PC-3 (cell line): ENCODE measurements at regions not wholly inside any gene's neighbourhood (a gene's known extent, or its start where the extent isn't known, plus 50 kb on each side); places are given as distances from the start of the nearest gene placed in this dataset.

Source experiments
- ATAC-seq: fragments of 200-7000 bp; cut with Tn5 transposase; 2 replicates; pipeline ENCODE4 v1.9.1; 2020; ENCODE audit warnings: mild to moderate bottlenecking, moderate library complexity
- BruUV-seq: library from RNA; stranded (reverse); fragments of 400-500 nt; replicated peaks from 2 replicates; lab custom pipeline; 2021; lab: Mats Ljungman, UMichigan
- CTCF ChIA-PET: fragments of 300-600 bp; sonication (Branson Sonifier 250); formaldehyde crosslinking; loops from one replicate; lab custom pipeline; 2022; ENCODE audit warnings: antibody characterized with exemption; lab: Charles Lee
- POLR2A ChIA-PET: fragments of 300-600 bp; sonication (Branson Sonifier 250); formaldehyde crosslinking; loops from one replicate; lab custom pipeline; 2022; ENCODE audit warnings: antibody characterized with exemption; ENCODE audit not compliant: unreplicated experiment; lab: Charles Lee
- DNase-seq: peaks from one replicate; pipeline ENCODE4 v3.0.0-alpha.2; 2015
- H2AFZ ChIP-seq: fragments of 300-600 bp; sonication (generic); 2 replicates; pipeline ENCODE4 v1.6.0; 2016; ENCODE audit warnings: antibody characterized with exemption, low read length
- H3F3A ChIP-seq: fragments of 300-600 bp; sonication (generic); one replicate; pipeline ENCODE4 v1.6.0; 2017; ENCODE audit warnings: antibody characterized with exemption, low read length, control low read depth, mild to moderate bottlenecking; ENCODE audit not compliant: unreplicated experiment
- H3K27ac ChIP-seq: fragments of 300-600 bp; sonication (generic); 2 replicates; pipeline ENCODE4 v1.5.1; 2016; ENCODE audit warnings: mild to moderate bottlenecking, low read length
- H3K27me3 ChIP-seq: fragments of 300-600 bp; sonication (generic); 2 replicates; pipeline ENCODE4 v1.6.1; 2016; ENCODE audit warnings: low read length, mixed read lengths
- H3K36me3 ChIP-seq: fragments of 300-600 bp; sonication (generic); 2 replicates; pipeline ENCODE4 v1.6.1; 2016; ENCODE audit warnings: low read depth, mixed run types, low read length, mixed read lengths
- H3K4me1 ChIP-seq: fragments of 300-600 bp; sonication (generic); 2 replicates; pipeline ENCODE4 v1.5.1; 2016; ENCODE audit warnings: low read length; ENCODE audit not compliant: insufficient read depth
- H3K4me2 ChIP-seq: fragments of 300-600 bp; sonication (generic); 2 replicates; pipeline ENCODE4 v1.6.0; 2016; ENCODE audit warnings: low read length
- H3K4me3 ChIP-seq: fragments of 300-600 bp; sonication (generic); 2 replicates; pipeline ENCODE4 v1.5.1; 2016; ENCODE audit warnings: mild to moderate bottlenecking, low read length, mixed read lengths
- H3K79me2 ChIP-seq: fragments of 300-600 bp; sonication (generic); 2 replicates; pipeline ENCODE4 v1.6.1; 2017; ENCODE audit warnings: low read length, mixed read lengths
- H3K9ac ChIP-seq: fragments of 300-600 bp; sonication (generic); 2 replicates; pipeline ENCODE4 v1.6.0; 2016; ENCODE audit warnings: mild to moderate bottlenecking, low read length
- H3K9me2 ChIP-seq: fragments of 300-600 bp; sonication (generic); replicated peaks from 2 replicates; pipeline ENCODE4 v1.6.1; 2016; ENCODE audit warnings: mixed run types, low read length, mixed read lengths
- H3K9me3 ChIP-seq: fragments of 300-600 bp; sonication (generic); 2 replicates; pipeline ENCODE4 v1.6.1; 2016; ENCODE audit warnings: low read length, mixed read lengths
- H4K20me1 ChIP-seq: fragments of 300-600 bp; sonication (generic); 2 replicates; pipeline ENCODE4 v1.6.1; 2016; ENCODE audit warnings: low read length, mixed read lengths
- EZH2 ChIP-seq: fragments of 300-600 bp; sonication (generic); IDR thresholded peaks from one replicate; pipeline ENCODE4 v1.6.1; 2017; ENCODE audit warnings: antibody characterized with exemption, mild to moderate bottlenecking, low read length; ENCODE audit not compliant: unreplicated experiment
- EZH2phosphoT487 ChIP-seq: fragments of 300-600 bp; sonication (generic); IDR thresholded peaks from 2 replicates; pipeline ENCODE4 v1.6.1; 2018; ENCODE audit warnings: mild to moderate bottlenecking, antibody characterized with exemption, low read length, borderline replicate concordance
- intact Hi-C: fragments of 100-400 bp; cut with micrococcal nuclease; formaldehyde crosslinking; loops from 2 replicates; pipeline ENCODE4 v1.9.0; 2023
- TF ChIP-seq, protein P1 (sequence below): fragments of 300-600 bp; sonication (generic); conservative IDR thresholded peaks from 2 replicates; pipeline ENCODE4 v1.5.1; 2017; ENCODE audit warnings: antibody characterized with exemption, low read depth, mild to moderate bottlenecking, low read length

DNA sequence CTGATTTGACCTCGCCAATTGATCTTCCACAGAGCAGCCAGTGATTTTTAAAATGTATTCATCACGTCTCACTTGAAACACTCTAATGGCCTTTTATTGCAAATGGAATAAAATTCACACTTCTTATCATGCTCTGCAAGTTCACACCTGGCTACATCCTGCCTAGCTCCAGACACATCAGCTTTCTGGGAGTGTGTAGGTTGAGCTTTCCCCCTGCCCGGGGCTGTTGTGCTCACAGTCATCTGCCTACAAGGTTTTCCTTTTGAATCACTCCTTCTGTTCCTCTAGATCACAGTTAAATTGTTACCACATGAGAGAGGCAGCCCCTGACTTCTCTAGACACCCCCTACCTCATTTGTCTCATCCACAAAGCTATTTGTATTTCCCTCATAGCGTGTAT lies 674.5 kb downstream of the PRELID2 start:
- DNase-seq (no peak), ATAC-seq (no peak)
- no peaks in the 10 kb centered on the region for H3K27me3 ChIP-seq
- no peak overlapping the region for H3K27ac ChIP-seq
- H3K4me1 ChIP-seq, result no peaks in the 10 kb centered on the region
- no peaks in the 10 kb centered on the region for H3K79me2 ChIP-seq
- H2AFZ ChIP-seq, result no peak overlapping the region
- no peaks in the 10 kb centered on the region for H3K9me2 ChIP-seq
- H4K20me1 ChIP-seq, result no peaks in the 10 kb centered on the region
- ChIA-PET POLR2A (no interaction called here), CTCF (no interaction called here)
- 0 out of 2 replicates have a peak overlapping the region, but pooled peaks have one; percentile 7 for H3K4me2 ChIP-seq
- H3K36me3 ChIP-seq, result no peaks in the 10 kb centered on the region
- H3K9ac ChIP-seq, result no peak overlapping the region
- TF ChIP-seq, protein P1, sequence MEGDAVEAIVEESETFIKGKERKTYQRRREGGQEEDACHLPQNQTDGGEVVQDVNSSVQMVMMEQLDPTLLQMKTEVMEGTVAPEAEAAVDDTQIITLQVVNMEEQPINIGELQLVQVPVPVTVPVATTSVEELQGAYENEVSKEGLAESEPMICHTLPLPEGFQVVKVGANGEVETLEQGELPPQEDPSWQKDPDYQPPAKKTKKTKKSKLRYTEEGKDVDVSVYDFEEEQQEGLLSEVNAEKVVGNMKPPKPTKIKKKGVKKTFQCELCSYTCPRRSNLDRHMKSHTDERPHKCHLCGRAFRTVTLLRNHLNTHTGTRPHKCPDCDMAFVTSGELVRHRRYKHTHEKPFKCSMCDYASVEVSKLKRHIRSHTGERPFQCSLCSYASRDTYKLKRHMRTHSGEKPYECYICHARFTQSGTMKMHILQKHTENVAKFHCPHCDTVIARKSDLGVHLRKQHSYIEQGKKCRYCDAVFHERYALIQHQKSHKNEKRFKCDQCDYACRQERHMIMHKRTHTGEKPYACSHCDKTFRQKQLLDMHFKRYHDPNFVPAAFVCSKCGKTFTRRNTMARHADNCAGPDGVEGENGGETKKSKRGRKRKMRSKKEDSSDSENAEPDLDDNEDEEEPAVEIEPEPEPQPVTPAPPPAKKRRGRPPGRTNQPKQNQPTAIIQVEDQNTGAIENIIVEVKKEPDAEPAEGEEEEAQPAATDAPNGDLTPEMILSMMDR, result no peak
- TF ChIP-seq EZH2, result no peak
- BruUV-seq, result no TSS peak
- intact Hi-C loops, result no loop called here
- H3K9me3 ChIP-seq, result no peaks in the 10 kb centered on the region
- H3F3A ChIP-seq, result no peaks in the 10 kb centered on the region
- no peak overlapping the region for H3K4me3 ChIP-seq

DNA sequence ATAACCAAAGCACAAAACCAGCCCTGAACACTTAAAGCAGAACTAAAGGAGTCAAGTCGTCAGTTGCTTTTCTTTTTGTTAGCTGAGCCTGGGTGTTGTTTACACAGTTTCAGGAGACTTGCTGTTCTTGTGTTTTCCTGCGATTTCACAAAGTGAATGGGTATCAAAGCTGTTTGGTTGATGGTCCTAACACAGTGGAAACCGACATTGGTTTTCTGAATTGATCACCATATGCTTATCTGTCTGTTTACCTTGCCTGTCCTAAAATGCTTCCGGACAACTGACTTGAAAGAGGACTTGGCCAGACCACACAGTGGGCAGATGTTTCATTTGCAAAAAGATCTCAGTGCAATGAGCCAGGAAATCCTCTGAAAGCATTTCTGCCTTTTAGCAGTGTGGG lies 676.4 kb downstream of the PRELID2 start:
- no peak overlapping the region for H3K9ac ChIP-seq
- ChIA-PET POLR2A (no interaction called here), CTCF (no interaction called here)
- H3K4me1 ChIP-seq, result no peaks in the 10 kb centered on the region
- H3K36me3 ChIP-seq, result no peaks in the 10 kb centered on the region
- no peak for DNase-seq
- intact Hi-C loops, result no loop called here
- no peak overlapping the region for H3K4me2 ChIP-seq
- no peaks in the 10 kb centered on the region for H3F3A ChIP-seq
- BruUV-seq, result no TSS peak
- no peak for TF ChIP-seq EZH2
- TF ChIP-seq EZH2phosphoT487, result no peak
- no peak overlapping the region for H3K27ac ChIP-seq
- no peaks in the 10 kb centered on the region for H3K79me2 ChIP-seq
- H3K27me3 ChIP-seq, result no peaks in the 10 kb centered on the region
- no peak overlapping the region for H3K4me3 ChIP-seq
- H3K9me2 ChIP-seq, result no peaks in the 10 kb centered on the region
- H4K20me1 ChIP-seq, result no peaks in the 10 kb centered on the region
- H3K9me3 ChIP-seq, result no peaks in the 10 kb centered on the region
- no peak for ATAC-seq
- H2AFZ ChIP-seq, result no peak overlapping the region

DNA sequence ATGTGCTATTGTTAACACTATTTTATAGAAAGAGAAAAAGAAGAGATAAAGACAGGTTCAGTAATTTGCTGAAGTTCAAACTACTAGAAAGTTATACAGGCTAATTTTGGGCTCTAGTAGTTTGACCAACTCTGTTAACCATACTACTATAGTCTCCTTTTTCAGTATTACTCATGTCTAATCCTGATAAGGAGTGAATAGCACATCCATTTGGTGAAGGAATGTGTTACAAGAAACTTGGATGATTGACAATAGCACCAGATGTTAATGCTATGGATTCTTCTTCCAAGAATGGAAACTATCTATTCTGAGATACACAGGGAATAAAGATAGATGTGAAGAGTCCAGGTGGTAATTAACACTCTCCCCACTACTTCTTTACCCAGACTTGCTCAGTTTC lies 677.3 kb downstream of the PRELID2 start:
- no peaks in the 10 kb centered on the region for H3K9me2 ChIP-seq
- ChIA-PET CTCF (no interaction called here), POLR2A (no interaction called here)
- H4K20me1 ChIP-seq, result no peaks in the 10 kb centered on the region
- no peaks in the 10 kb centered on the region for H3K9me3 ChIP-seq
- H3K27ac ChIP-seq, result no peak overlapping the region
- no peak overlapping the region for H2AFZ ChIP-seq
- no peak overlapping the region for H3K4me2 ChIP-seq
- TF ChIP-seq EZH2, result no peak
- TF ChIP-seq, protein P1, result no peak
- no peak for TF ChIP-seq EZH2phosphoT487
- H3K9ac ChIP-seq, result no peak overlapping the region
- no peak for ATAC-seq
- no peaks in the 10 kb centered on the region for H3F3A ChIP-seq
- BruUV-seq, result no TSS peak
- no peaks in the 10 kb centered on the region for H3K4me1 ChIP-seq
- no peak for DNase-seq
- intact Hi-C loops, result no loop called here
- no peaks in the 10 kb centered on the region for H3K79me2 ChIP-seq
- H3K4me3 ChIP-seq, result no peak overlapping the region
- no peaks in the 10 kb centered on the region for H3K27me3 ChIP-seq
- no peaks in the 10 kb centered on the region for H3K36me3 ChIP-seq
